ENCODE measurements at regions not wholly inside any gene's neighbourhood (a gene's known extent, or its start where the extent isn't known, plus 50 kb on each side); places are given as distances from the start of the nearest gene placed in this dataset.

- Mint-ChIP-seq H3K9me3 (no peaks in the 10 kb centered on the region), H3K36me3 (ENCODE audit: low read depth) (no peaks in the 10 kb centered on the region)
Observed at GRCh38 chr1:61523229-61523628, 201.7 kb downstream of the TM2D1 start.

GRCh38 chr1:61520401-61520800 lies 204.5 kb downstream of the TM2D1 start:
- Mint-ChIP-seq H3K4me1 (ENCODE audit: low read depth) (no peaks in the 10 kb centered on the region), H3K27ac (no peak overlapping the region), H3K36me3 (ENCODE audit: low read depth) (no peaks in the 10 kb centered on the region), H3K9me3 (no peaks in the 10 kb centered on the region), H3K27me3 (no peaks in the 10 kb centered on the region), H3K4me3 (no peak overlapping the region)

More at GRCh38 chr1:61523229-61523628, 201.7 kb downstream of the TM2D1 start:
- Mint-ChIP-seq H3K27ac (no peak overlapping the region), H3K4me3 (no peak overlapping the region), H3K4me1 (ENCODE audit: low read depth) (no peaks in the 10 kb centered on the region), H3K27me3 (no peaks in the 10 kb centered on the region)

GRCh38 chr1:61519631-61520030 lies 205.3 kb downstream of the TM2D1 start:
- Mint-ChIP-seq H3K9me3 (no peaks in the 10 kb centered on the region), H3K36me3 (ENCODE audit: low read depth) (no peaks in the 10 kb centered on the region), H3K4me1 (ENCODE audit: low read depth) (no peaks in the 10 kb centered on the region), H3K27me3 (no peaks in the 10 kb centered on the region), H3K4me3 (no peak overlapping the region), H3K27ac (no peak overlapping the region)

- Mint-ChIP-seq H3K4me1 (ENCODE audit: low read depth) (no peaks in the 10 kb centered on the region), H3K27me3 (no peaks in the 10 kb centered on the region), H3K9me3 (no peaks in the 10 kb centered on the region), H3K4me3 (no peak overlapping the region), H3K27ac (no peak overlapping the region), H3K36me3 (ENCODE audit: low read depth) (no peaks in the 10 kb centered on the region)
Observed at GRCh38 chr1:61518670-61519400, 206.1 kb downstream of the TM2D1 start.

- Mint-ChIP-seq H3K4me3 (no peak overlapping the region), H3K4me1 (ENCODE audit: low read depth) (no peaks in the 10 kb centered on the region), H3K36me3 (ENCODE audit: low read depth) (no peaks in the 10 kb centered on the region), H3K27me3 (peaks cover 3% of the 10 kb centered on the region), H3K9me3 (no peaks in the 10 kb centered on the region), H3K27ac (no peak overlapping the region)
Observed at GRCh38 chr1:61517345-61517744, 207.6 kb downstream of the TM2D1 start.

- H3K27me3 Mint-ChIP-seq: peaks cover 3% of the 10 kb centered on the region
- no peak overlapping the region for H3K4me3 Mint-ChIP-seq
- no peaks in the 10 kb centered on the region for H3K36me3 Mint-ChIP-seq (ENCODE audit: low read depth)
- H3K9me3 Mint-ChIP-seq: no peaks in the 10 kb centered on the region
- H3K27ac Mint-ChIP-seq: no peak overlapping the region
- no peaks in the 10 kb centered on the region for H3K4me1 Mint-ChIP-seq (ENCODE audit: low read depth)
Observed at GRCh38 chr1:61515096-61515495, 209.8 kb downstream of the TM2D1 start.
